PC-9 (cell line): ENCODE measurements at regions not wholly inside any gene's neighbourhood (a gene's known extent, or its start where the extent isn't known, plus 50 kb on each side); places are given as distances from the start of the nearest gene placed in this dataset.

Experiments
- BruUV-seq: library from RNA; stranded (reverse); fragments of 400-500 nt; replicated peaks from 2 replicates; lab custom pipeline; 2021; lab: Mats Ljungman, UMichigan
- CTCF ChIA-PET: fragments of 300-600 bp; sonication (Branson Sonifier 250); formaldehyde crosslinking; loops from one replicate; lab custom pipeline; 2022; ENCODE audit warnings: antibody characterized with exemption; lab: Charles Lee
- POLR2A ChIA-PET: fragments of 300-600 bp; sonication (Branson Sonifier 250); formaldehyde crosslinking; loops from one replicate; lab custom pipeline; 2022; ENCODE audit warnings: antibody characterized with exemption; ENCODE audit not compliant: unreplicated experiment; lab: Charles Lee
- DNase-seq, 2 experiments: peaks; one replicate each; pipeline versions ENCODE4 v3.0.0 to v3.0.0-alpha.2; 2015 to 2022; ENCODE audit warnings: mixed read lengths in 1 of 2
- H2AFZ ChIP-seq: fragments of 200-600 bp; sonication (generic); 2 replicates; pipeline ENCODE4 v1.8.1; 2017; ENCODE audit warnings: antibody characterized with exemption
- H3F3A ChIP-seq: fragments of 200-600 bp; sonication (generic); 2 replicates; pipeline ENCODE4 v1.8.1; 2017; ENCODE audit warnings: antibody characterized with exemption, mild to moderate bottlenecking, low read depth; ENCODE audit not compliant: insufficient read depth
- H3K27ac ChIP-seq: fragments of 200-600 bp; sonication (generic); 2 replicates; pipeline ENCODE4 v1.6.1; 2016; ENCODE audit warnings: mixed run types
- H3K27me3 ChIP-seq: fragments of 200-600 bp; sonication (generic); 2 replicates; pipeline ENCODE4 v1.6.1; 2016; ENCODE audit warnings: low read depth, mixed run types; ENCODE audit not compliant: insufficient read depth
- H3K36me3 ChIP-seq: fragments of 200-600 bp; sonication (generic); 2 replicates; pipeline ENCODE4 v1.6.1; 2016; ENCODE audit warnings: low read depth, mixed run types
- H3K4me1 ChIP-seq: fragments of 200-600 bp; sonication (generic); replicated peaks from 2 replicates; pipeline ENCODE4 v1.6.1; 2016; ENCODE audit warnings: mixed run types; ENCODE audit not compliant: insufficient read depth
- H3K4me2 ChIP-seq: fragments of 200-600 bp; sonication (generic); 2 replicates; pipeline ENCODE4 v1.6.1; 2017; ENCODE audit warnings: mixed run types
- H3K4me3 ChIP-seq: fragments of 200-600 bp; sonication (generic); 2 replicates; pipeline ENCODE4 v1.6.1; 2016; ENCODE audit warnings: mixed run types
- H3K79me2 ChIP-seq: fragments of 200-600 bp; sonication (generic); 2 replicates; pipeline ENCODE4 v1.6.1; 2017; ENCODE audit warnings: low read depth, mixed run types
- H3K9me2 ChIP-seq: fragments of 200-600 bp; sonication (generic); 2 replicates; pipeline ENCODE4 v1.8.1; 2017; ENCODE audit warnings: mild to moderate bottlenecking; ENCODE audit not compliant: insufficient read depth
- H3K9me3 ChIP-seq: fragments of 200-600 bp; sonication (generic); 2 replicates; pipeline ENCODE4 v1.8.1; 2016; ENCODE audit warnings: low read depth; ENCODE audit not compliant: insufficient read depth
- H4K20me1 ChIP-seq: fragments of 200-600 bp; sonication (generic); 2 replicates; pipeline ENCODE4 v1.8.1; 2017; ENCODE audit not compliant: insufficient read depth
- EZH2 ChIP-seq: fragments of 200-600 bp; sonication (generic); IDR thresholded peaks from 2 replicates; pipeline ENCODE4 v1.8.0; 2017; ENCODE audit warnings: antibody characterized with exemption, low read depth
- intact Hi-C: fragments of 100-400 bp; cut with micrococcal nuclease; formaldehyde crosslinking; loops from one replicate; pipeline ENCODE4 v1.10.0; 2022; ENCODE audit not compliant: unreplicated experiment
- TF ChIP-seq, protein P1 (sequence below): fragments of 200-600 bp; sonication (generic); conservative IDR thresholded peaks from 2 replicates; pipeline ENCODE4 v1.6.1; 2017; ENCODE audit warnings: mixed run types, antibody characterized with exemption, mild to moderate bottlenecking, moderate library complexity

- no peaks in the 10 kb centered on the region for H3F3A ChIP-seq
- intact Hi-C loops: no loop called here
- CTCF ChIA-PET: no interaction called here
- H3K9me2 ChIP-seq: no peaks in the 10 kb centered on the region
- H3K27me3 ChIP-seq: no peaks in the 10 kb centered on the region
- no peak overlapping the region for H3K4me3 ChIP-seq
- POLR2A ChIA-PET: no interaction called here
- no peaks in the 10 kb centered on the region for H3K79me2 ChIP-seq
- no peak overlapping the region for H3K27ac ChIP-seq
- H3K4me1 ChIP-seq: no peaks in the 10 kb centered on the region
- DNase-seq: no peak
- no peaks in the 10 kb centered on the region for H3K36me3 ChIP-seq
- BruUV-seq: no TSS peak
- no peak for TF ChIP-seq EZH2
- H3K9me3 ChIP-seq: no peaks in the 10 kb centered on the region
- H3K4me2 ChIP-seq: no peak overlapping the region
- no peaks in the 10 kb centered on the region for H4K20me1 ChIP-seq
- H2AFZ ChIP-seq: no peak overlapping the region
Observed at GRCh38 chr2:173696274-173696673, 268.9 kb downstream of the SP3 start.

GRCh38 chr2:173697929-173698328 lies 267.2 kb downstream of the SP3 start:
- H3K4me1 ChIP-seq: no peaks in the 10 kb centered on the region
- no peak overlapping the region for H2AFZ ChIP-seq
- ChIA-PET CTCF (no interaction called here), POLR2A (no interaction called here)
- no TSS peak for BruUV-seq
- H3K79me2 ChIP-seq: no peaks in the 10 kb centered on the region
- no peaks in the 10 kb centered on the region for H3K9me3 ChIP-seq
- H3K36me3 ChIP-seq: no peaks in the 10 kb centered on the region
- H3K4me2 ChIP-seq: no peak overlapping the region
- no peaks in the 10 kb centered on the region for H3F3A ChIP-seq
- H3K27me3 ChIP-seq: no peaks in the 10 kb centered on the region
- H3K9me2 ChIP-seq: no peaks in the 10 kb centered on the region
- TF ChIP-seq EZH2: no peak
- TF ChIP-seq, protein P1, sequence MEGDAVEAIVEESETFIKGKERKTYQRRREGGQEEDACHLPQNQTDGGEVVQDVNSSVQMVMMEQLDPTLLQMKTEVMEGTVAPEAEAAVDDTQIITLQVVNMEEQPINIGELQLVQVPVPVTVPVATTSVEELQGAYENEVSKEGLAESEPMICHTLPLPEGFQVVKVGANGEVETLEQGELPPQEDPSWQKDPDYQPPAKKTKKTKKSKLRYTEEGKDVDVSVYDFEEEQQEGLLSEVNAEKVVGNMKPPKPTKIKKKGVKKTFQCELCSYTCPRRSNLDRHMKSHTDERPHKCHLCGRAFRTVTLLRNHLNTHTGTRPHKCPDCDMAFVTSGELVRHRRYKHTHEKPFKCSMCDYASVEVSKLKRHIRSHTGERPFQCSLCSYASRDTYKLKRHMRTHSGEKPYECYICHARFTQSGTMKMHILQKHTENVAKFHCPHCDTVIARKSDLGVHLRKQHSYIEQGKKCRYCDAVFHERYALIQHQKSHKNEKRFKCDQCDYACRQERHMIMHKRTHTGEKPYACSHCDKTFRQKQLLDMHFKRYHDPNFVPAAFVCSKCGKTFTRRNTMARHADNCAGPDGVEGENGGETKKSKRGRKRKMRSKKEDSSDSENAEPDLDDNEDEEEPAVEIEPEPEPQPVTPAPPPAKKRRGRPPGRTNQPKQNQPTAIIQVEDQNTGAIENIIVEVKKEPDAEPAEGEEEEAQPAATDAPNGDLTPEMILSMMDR: no peak
- H3K4me3 ChIP-seq: no peak overlapping the region
- intact Hi-C loops: no loop called here
- H3K27ac ChIP-seq: no peak overlapping the region
- no peak for DNase-seq
- no peaks in the 10 kb centered on the region for H4K20me1 ChIP-seq

DNA sequence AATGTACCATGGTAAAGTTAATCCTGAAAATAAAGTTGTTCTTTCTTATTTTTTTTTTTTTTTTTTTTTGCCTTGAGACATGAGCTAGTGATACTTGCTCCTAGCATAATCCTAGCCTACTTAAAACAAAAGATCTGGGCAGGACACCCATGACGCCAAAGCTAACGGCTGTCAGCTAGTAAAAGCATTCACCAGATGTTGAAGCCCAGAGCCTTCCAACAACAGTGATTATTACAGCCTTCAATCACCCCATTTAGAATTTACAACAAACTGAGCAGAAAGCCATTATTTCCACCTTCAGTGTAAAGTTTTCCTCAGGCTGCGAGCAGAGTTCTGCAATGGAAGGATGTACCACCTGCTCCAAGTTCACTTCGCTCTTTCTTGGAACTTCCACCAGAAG lies 259.5 kb downstream of the SP3 start:
- CTCF ChIA-PET: no interaction called here
- POLR2A ChIA-PET: no interaction called here

More for the DNA sequence above, 259.5 kb downstream of the SP3 start:
- H3K27me3 ChIP-seq: peaks cover 23% of the 10 kb centered on the region
- H3K79me2 ChIP-seq: no peaks in the 10 kb centered on the region
- TF ChIP-seq EZH2: no peak
- TF ChIP-seq, protein P1: no peak
- no TSS peak for BruUV-seq
- intact Hi-C loops: no loop called here
- H3K27ac ChIP-seq: no peak overlapping the region
- no peak overlapping the region for H3K4me3 ChIP-seq
- no peaks in the 10 kb centered on the region for H3K9me2 ChIP-seq
- H4K20me1 ChIP-seq: no peaks in the 10 kb centered on the region
- H3K9me3 ChIP-seq: no peaks in the 10 kb centered on the region
- H2AFZ ChIP-seq: no peak overlapping the region
- no peaks in the 10 kb centered on the region for H3K4me1 ChIP-seq
- no peak for DNase-seq
- no peak overlapping the region for H3K4me2 ChIP-seq
- H3F3A ChIP-seq: no peaks in the 10 kb centered on the region
- H3K36me3 ChIP-seq: no peaks in the 10 kb centered on the region
